GM12878 (cell line): ENCODE measurements at regions not wholly inside any gene's neighbourhood (a gene's known extent, or its start where the extent isn't known, plus 50 kb on each side); places are given as distances from the start of the nearest gene placed in this dataset.

Source experiments
- ATAC-seq: fragments of 200-7000 bp; cut with Tn5 transposase; 3 replicates; pipeline ENCODE4 v1.9.1; 2020; ENCODE audit warnings: mild to moderate bottlenecking, moderate library complexity
- BruUV-seq: library from RNA; stranded (reverse); fragments of 400-500 nt; replicated peaks from 2 replicates; lab custom pipeline; 2021; lab: Mats Ljungman, UMichigan
- CTCF ChIA-PET: fragments of 300-600 bp; sonication (Branson Sonifier 250); formaldehyde crosslinking; extraction: SDS; loops from one replicate; lab custom pipeline; 2021; ENCODE audit warnings: inconsistent platforms; lab: Yijun Ruan, JAX
- POLR2A ChIA-PET: fragments of 350-600 bp; formaldehyde crosslinking; extraction: SDS; loops from one replicate; lab custom pipeline; 2021; ENCODE audit warnings: inconsistent platforms; lab: Charles Lee
- RAD21 ChIA-PET: fragments of 300-600 bp; sonication (Branson Sonifier 250); formaldehyde crosslinking; loops from one replicate; lab custom pipeline; 2023; ENCODE audit warnings: antibody characterized with exemption; ENCODE audit not compliant: unreplicated experiment; lab: Charles Lee
- SMC1A ChIA-PET: fragments of 300-600 bp; sonication (Branson Sonifier 250); formaldehyde crosslinking; loops from one replicate; lab custom pipeline; 2023; ENCODE audit not compliant: unreplicated experiment, uncharacterized antibody; lab: Charles Lee
- DNase-seq: peaks from one replicate; pipeline ENCODE4 v3.0.0-alpha.2; 2011; ENCODE audit warnings: low read depth, low spot score
- FAIRE-seq: peaks from 3 replicates; lab custom pipeline; 2011; peaks lifted over from hg19 to GRCh38; lab: Jason Lieb, UNC
- H2AFZ ChIP-seq: 2 replicates; pipeline ENCODE4 v1.6.0; 2011; ENCODE audit warnings: low read depth, low read length, control low read depth; ENCODE audit not compliant: control insufficient read depth
- H3K27ac ChIP-seq: 2 replicates; pipeline ENCODE4 v1.5.1; 2011; ENCODE audit warnings: control low read depth; ENCODE audit not compliant: control insufficient read depth, insufficient read depth
- H3K27me3 ChIP-seq, 2 experiments: replicated peaks in 1 of 2; 2 replicates each; pipeline versions ENCODE4 v1.6.0 to v1.6.1; 2011; ENCODE audit warnings: low read length in 1 of 2; ENCODE audit not compliant: control insufficient read depth in 2 of 2, insufficient read depth in 2 of 2
- H3K36me3 ChIP-seq, 2 experiments: 2 replicates each; pipeline ENCODE4 v1.5.1; 2011; ENCODE audit warnings: low read length in 1 of 2; ENCODE audit not compliant: control insufficient read depth in 2 of 2, insufficient read depth in 2 of 2
- H3K4me1 ChIP-seq: 2 replicates; pipeline ENCODE4 v1.6.1; 2011; ENCODE audit warnings: mild to moderate bottlenecking, low read length, moderate library complexity, mixed read lengths; ENCODE audit not compliant: control insufficient read depth, insufficient read depth
- H3K4me2 ChIP-seq: 2 replicates; pipeline ENCODE4 v1.6.0; 2011; ENCODE audit warnings: control low read depth; ENCODE audit not compliant: control insufficient read depth, insufficient read depth
- H3K4me3 ChIP-seq: fragments of 200-600 bp; sonication (generic); 2 replicates; pipeline ENCODE4 v1.5.1; 2016
- H3K79me2 ChIP-seq: 2 replicates; pipeline ENCODE4 v1.6.0; 2011; ENCODE audit warnings: low read length; ENCODE audit not compliant: control insufficient read depth, insufficient read depth
- H3K9ac ChIP-seq: 2 replicates; pipeline ENCODE4 v1.8.0; 2011; ENCODE audit warnings: low read length, control low read depth, mixed read lengths; ENCODE audit not compliant: control insufficient read depth, insufficient read depth
- H3K9me3 ChIP-seq: replicated peaks from 3 replicates; pipeline ENCODE4 v1.5.1; 2011; ENCODE audit warnings: mild to moderate bottlenecking, low read length; ENCODE audit not compliant: control insufficient read depth, insufficient read depth
- H4K20me1 ChIP-seq: 2 replicates; pipeline ENCODE4 v1.6.0; 2011; ENCODE audit not compliant: control insufficient read depth, insufficient read depth
- CHD4 ChIP-seq: fragments of 200-600 bp; sonication (generic); IDR thresholded peaks from 2 replicates; pipeline ENCODE4 v1.6.1; 2016; ENCODE audit warnings: mild to moderate bottlenecking
- CTCF ChIP-seq, 3 experiments: IDR thresholded peaks in 2 of 3; conservative IDR thresholded peaks in 1 of 3; 2 replicates each; pipeline ENCODE4 v1.5.1; 2011; ENCODE audit warnings: low read depth in 3 of 3, low read length in 3 of 3, mild to moderate bottlenecking in 3 of 3, control low read depth in 2 of 3, moderate library complexity in 2 of 3, inconsistent platforms in 1 of 3, mixed read lengths in 1 of 3; ENCODE audit not compliant: control insufficient read depth in 2 of 3, insufficient read depth in 1 of 3; ENCODE audit errors: extremely low read depth in 1 of 3
- ESRRA ChIP-seq: IDR thresholded peaks from 2 replicates; pipeline ENCODE4 v1.6.1; 2012; ENCODE audit warnings: mild to moderate bottlenecking, low read length, improper control_type of control experiment
- FOXK2 ChIP-seq: fragments of 450-650 bp; IDR thresholded peaks from 2 replicates; pipeline ENCODE4 v1.6.1; 2017; ENCODE audit warnings: mild to moderate bottlenecking, moderate library complexity
- FOXM1 ChIP-seq: IDR thresholded peaks from 2 replicates; pipeline ENCODE4 v1.6.1; 2012; ENCODE audit warnings: low read depth, mild to moderate bottlenecking, inconsistent platforms, low read length, moderate library complexity
- HDAC2 ChIP-seq: fragments of 200-600 bp; sonication (generic); IDR thresholded peaks from 2 replicates; pipeline ENCODE4 v1.6.1; 2017
- HDAC6 ChIP-seq: fragments of 200-600 bp; sonication (generic); IDR thresholded peaks from one replicate; pipeline ENCODE4 v1.8.0; 2017; ENCODE audit warnings: antibody characterized with exemption; ENCODE audit not compliant: unreplicated experiment
- IRF3 ChIP-seq: fragments of 450-650 bp; IDR thresholded peaks from 2 replicates; pipeline ENCODE4 v1.6.1; 2014; ENCODE audit warnings: mild to moderate bottlenecking
- LARP7 ChIP-seq: fragments of 450-650 bp; IDR thresholded peaks from 2 replicates; pipeline ENCODE4 v1.6.1; 2017; ENCODE audit warnings: mild to moderate bottlenecking
- NFIC ChIP-seq: IDR thresholded peaks from 2 replicates; pipeline ENCODE4 v1.6.1; 2012; ENCODE audit warnings: low read depth, mild to moderate bottlenecking, inconsistent platforms, low read length, moderate library complexity
- NR2C1 ChIP-seq: fragments of 450-650 bp; IDR thresholded peaks from 2 replicates; pipeline ENCODE4 v1.6.1; 2017; ENCODE audit warnings: antibody characterized with exemption, mild to moderate bottlenecking, moderate library complexity
- POLR2A ChIP-seq: IDR thresholded peaks from 2 replicates; pipeline ENCODE4 v1.6.1; 2011; ENCODE audit warnings: low read depth, mild to moderate bottlenecking, low read length
- RAD51 ChIP-seq: fragments of 450-650 bp; IDR thresholded peaks from 2 replicates; pipeline ENCODE4 v1.6.1; 2016; ENCODE audit warnings: moderate library complexity, mild to moderate bottlenecking, inconsistent platforms
- SPI1 ChIP-seq: IDR thresholded peaks from 2 replicates; pipeline ENCODE4 v1.6.1; 2011; ENCODE audit warnings: low read depth, mild to moderate bottlenecking, low read length, moderate library complexity, borderline replicate concordance; ENCODE audit not compliant: insufficient read depth
- TARDBP ChIP-seq: IDR thresholded peaks from 2 replicates; pipeline ENCODE4 v1.6.1; 2016; ENCODE audit warnings: borderline replicate concordance
- WRNIP1 ChIP-seq: IDR thresholded peaks from 2 replicates; pipeline ENCODE4 v1.6.1; 2011; ENCODE audit warnings: low read depth, low read length, improper control_type of control experiment, borderline replicate concordance
- ZNF24 ChIP-seq: fragments of 450-650 bp; IDR thresholded peaks from 2 replicates; pipeline ENCODE4 v1.6.1; 2017; ENCODE audit warnings: antibody characterized with exemption, mild to moderate bottlenecking
- WGBS: methylation state at CpG from one replicate; pipeline ENCODE4 v1.1.6; 2016; ENCODE audit warnings: low lambda C conversion rate; ENCODE audit not compliant: insufficient replicate concordance, insufficient coverage; ENCODE audit errors: missing lambda C conversion rate; 5-methylcytosine and 5-hydroxymethylcytosine counted together
- in situ Hi-C: fragments of 300-500 bp; cut with MboI; formaldehyde crosslinking; loops from 9 replicates; pipeline ENCODE4 v1.14.3; 2018; ENCODE audit warnings: mixed read lengths
- intact Hi-C: fragments of 100-400 bp; cut with micrococcal nuclease; formaldehyde crosslinking; loops from one replicate; pipeline ENCODE4 v1.14.2; 2022; ENCODE audit not compliant: unreplicated experiment

GRCh38 chr20:54416770-54417169 lies 58.6 kb upstream of the DOK5 start:
- Histone ChIP-seq H3K9ac (no peak overlapping the region), H3K79me2 (no peaks in the 10 kb centered on the region), H2AFZ (no peak overlapping the region), H4K20me1 (no peaks in the 10 kb centered on the region), H3K36me3 (no peaks in the 10 kb centered on the region), H3K4me2 (no peak overlapping the region), H3K4me1 (no peaks in the 10 kb centered on the region), H3K4me3 (no peak overlapping the region), H3K9me3 (no peaks in the 10 kb centered on the region), H3K27ac (no peak overlapping the region), H3K27me3 (no peaks in the 10 kb centered on the region)
- ChIA-PET RAD21 (no interaction called here), CTCF (no interaction called here), POLR2A (no interaction called here), SMC1A (no interaction called here)
- FAIRE-seq (no peak), DNase-seq (no peak), ATAC-seq (no peak)
- TF ChIP-seq FOXK2 (no peak), FOXM1 (no peak), HDAC2 (no peak), HDAC6 (no peak), IRF3 (no peak), SPI1 (no peak), NFIC (no peak), ESRRA (no peak)
- 1% methylated on average over 4 of the region's 4 CpGs for WGBS
- in situ Hi-C loops, result no loop called here
- intact Hi-C loops, result no loop called here
- no TSS peak for BruUV-seq

- CTCF ChIA-PET, result no interaction called here
- POLR2A ChIA-PET, result no interaction called here
- no peak for TF ChIP-seq CTCF (IDR thresholded peaks at IDR 0.05 in 2 of 3, conservative IDR thresholded peaks at IDR 0.05 in 1 of 3; ENCODE audit: control insufficient read depth in 2 of 3, extremely low read depth in 1 of 3, insufficient read depth in 1 of 3, low read depth in 3 of 3, low read length in 3 of 3)
- TF ChIP-seq ZNF24, result no peak
- TF ChIP-seq WRNIP1, result no peak
- TF ChIP-seq LARP7, result no peak
- TF ChIP-seq CHD4, result no peak
- no peak for TF ChIP-seq TARDBP
- no peak for TF ChIP-seq POLR2A
- TF ChIP-seq RAD51, result no peak
- TF ChIP-seq NR2C1, result no peak
These were observed 55.9 kb upstream of the DOK5 start for GRCh38 chr20:54419531-54419930.

More at GRCh38 chr20:54419531-54419930, 55.9 kb upstream of the DOK5 start:
- no peak overlapping the region for H3K9ac ChIP-seq
- no TSS peak for BruUV-seq
- no peaks in the 10 kb centered on the region for H3K4me1 ChIP-seq
- H2AFZ ChIP-seq, result no peak overlapping the region
- DNase-seq, result no peak
- in situ Hi-C loops, result no loop called here
- SMC1A ChIA-PET, result no interaction called here
- no peaks in the 10 kb centered on the region for H3K27me3 ChIP-seq
- RAD21 ChIA-PET, result no interaction called here
- no peak overlapping the region for H3K4me2 ChIP-seq
- no peaks in the 10 kb centered on the region for H4K20me1 ChIP-seq
- H3K9me3 ChIP-seq, result no peaks in the 10 kb centered on the region
- no peak for ATAC-seq
- no peak overlapping the region for H3K27ac ChIP-seq
- no peaks in the 10 kb centered on the region for H3K36me3 ChIP-seq
- FAIRE-seq, result no peak
- no peaks in the 10 kb centered on the region for H3K79me2 ChIP-seq
- intact Hi-C loops, result no loop called here
- H3K4me3 ChIP-seq, result no peak overlapping the region
